GM19239 (cell line): ENCODE measurements at regions not wholly inside any gene's neighbourhood (a gene's known extent, or its start where the extent isn't known, plus 50 kb on each side); places are given as distances from the start of the nearest gene placed in this dataset.
A peak's percentile ranks its signal among the peaks of the same experiment; 100 is the strongest.
"Not testable (repeated sequence)": the region's sequence is repeated elsewhere in the genome, so short reads cannot be mapped to it uniquely, and the experiment has no call there.

Experiments
- DNase-seq: peaks from one replicate; pipeline ENCODE4 v3.0.0; 2011; ENCODE audit warnings: low spot score; ENCODE audit not compliant: insufficient read length
- FAIRE-seq: peaks from 2 replicates; lab custom pipeline; 2011; peaks lifted over from hg19 to GRCh38; lab: Jason Lieb, UNC

- DNase-seq (no peak), FAIRE-seq (peak; percentile 23)
Measured at GRCh38 chr7:35908331-35909216, 107.7 kb downstream of the SEPTIN7 start.

- DNase-seq (no peak), FAIRE-seq (no peak)
Measured at GRCh38 chr7:35909870-35910357, 109.1 kb downstream of the SEPTIN7 start.

- not testable (repeated sequence) for FAIRE-seq, DNase-seq
Measured at GRCh38 chr7:35910621-35911020, 109.8 kb downstream of the SEPTIN7 start.

- FAIRE-seq, DNase-seq: not testable (repeated sequence)
Measured at GRCh38 chr7:35913350-35913749, 112.5 kb downstream of the SEPTIN7 start.

- not testable (repeated sequence) for DNase-seq, FAIRE-seq
Measured at GRCh38 chr7:35914214-35914613, 113.4 kb downstream of the SEPTIN7 start.

GRCh38 chr7:35915247-35915955 is 114.5 kb downstream of the SEPTIN7 start:
- DNase-seq, FAIRE-seq: not testable (repeated sequence)

- FAIRE-seq, result not testable (repeated sequence)
Measured at GRCh38 chr7:35918217-35918616, 117.4 kb downstream of the SEPTIN7 start.

GRCh38 chr7:35919607-35920006 is 118.8 kb downstream of the SEPTIN7 start:
- DNase-seq, FAIRE-seq: not testable (repeated sequence)

More at GRCh38 chr7:35918217-35918616, 117.4 kb downstream of the SEPTIN7 start:
- DNase-seq, result not testable (repeated sequence)

GRCh38 chr7:35921338-35921737 is 120.5 kb downstream of the SEPTIN7 start:
- DNase-seq, FAIRE-seq: not testable (repeated sequence)

- DNase-seq, FAIRE-seq: not testable (repeated sequence)
Measured at GRCh38 chr7:35924668-35925067, 123.8 kb downstream of the SEPTIN7 start.

- FAIRE-seq, DNase-seq: not testable (repeated sequence)
Measured at GRCh38 chr7:35926966-35927365, 126.1 kb downstream of the SEPTIN7 start.

GRCh38 chr7:35931134-35931533 is 130.3 kb downstream of the SEPTIN7 start:
- FAIRE-seq, DNase-seq: not testable (repeated sequence)

- not testable (repeated sequence) for FAIRE-seq, DNase-seq
Measured at GRCh38 chr7:35931551-35931950, 130.7 kb downstream of the SEPTIN7 start.

GRCh38 chr7:35940695-35941094 is 139.8 kb downstream of the SEPTIN7 start:
- DNase-seq, result not testable (repeated sequence)

GRCh38 chr7:35945621-35946020 is 144.8 kb downstream of the SEPTIN7 start:
- DNase-seq, FAIRE-seq: not testable (repeated sequence)

More at GRCh38 chr7:35940695-35941094, 139.8 kb downstream of the SEPTIN7 start:
- FAIRE-seq, result not testable (repeated sequence)

GRCh38 chr7:35955735-35956134 is 154.9 kb downstream of the SEPTIN7 start:
- not testable (repeated sequence) for DNase-seq, FAIRE-seq

GRCh38 chr7:35956988-35957387 is 156.1 kb downstream of the SEPTIN7 start:
- FAIRE-seq, DNase-seq: not testable (repeated sequence)

- FAIRE-seq, DNase-seq: not testable (repeated sequence)
Measured at GRCh38 chr7:35961260-35961659, 160.4 kb downstream of the SEPTIN7 start.

GRCh38 chr7:35962607-35963006 is 161.8 kb downstream of the SEPTIN7 start:
- DNase-seq, FAIRE-seq: not testable (repeated sequence)
